ENCODE measurements at regions not wholly inside any gene's neighbourhood (a gene's known extent, or its start where the extent isn't known, plus 50 kb on each side); places are given as distances from the start of the nearest gene placed in this dataset.

DNA sequence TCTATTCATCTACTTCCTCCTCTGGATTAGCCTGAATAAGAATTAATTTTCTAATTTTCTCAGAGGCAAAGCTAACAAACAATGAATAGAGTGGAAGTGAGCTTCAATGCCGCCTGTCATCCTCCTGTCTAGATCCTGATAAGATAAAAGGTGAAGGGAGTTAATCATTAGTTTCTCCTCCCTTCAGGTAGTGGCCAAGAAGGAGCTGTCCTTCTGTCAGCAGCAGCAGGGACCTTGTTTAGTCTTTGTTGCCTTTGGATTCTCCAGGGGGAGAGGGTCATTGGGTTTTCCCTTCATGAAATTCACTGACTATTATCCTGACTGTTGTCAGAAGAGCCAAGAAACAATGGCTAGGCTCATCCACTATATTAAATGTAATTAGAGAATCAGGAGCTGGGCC lies 420.2 kb upstream of the GOT2 start:
- H3K4me3 ChIP-seq (ENCODE audit: low read depth in 1 of 3, low read length in 3 of 3) = no peak overlapping the region
- H3K9me3 ChIP-seq (ENCODE audit: control insufficient read depth in 2 of 2, insufficient read depth in 1 of 2, low read depth in 1 of 2, low read length in 1 of 2) = no peaks in the 10 kb centered on the region
- no peak overlapping the region for H3K27ac ChIP-seq (ENCODE audit: low read depth in 1 of 3, low read length in 2 of 3)
- 10 to 63% (median 32%) methylated on average over 1 of the region's 1 CpG for WGBS, 3 donors
- H3K4me1 ChIP-seq (ENCODE audit: control insufficient read depth in 3 of 3, insufficient read depth in 2 of 3, low read depth in 1 of 3, low read length in 2 of 3) = no peaks in the 10 kb centered on the region
- no peaks in the 10 kb centered on the region for H3K36me3 ChIP-seq (ENCODE audit: control insufficient read depth in 3 of 3, insufficient read depth in 2 of 3, low read depth in 1 of 3, low read length in 3 of 3)
- no peak for DNase-seq
- H3K27me3 ChIP-seq (ENCODE audit: control insufficient read depth in 3 of 3, insufficient read depth in 3 of 3, low read length in 3 of 3) = no peaks in the 10 kb centered on the region
- no peak for FAIRE-seq

DNA sequence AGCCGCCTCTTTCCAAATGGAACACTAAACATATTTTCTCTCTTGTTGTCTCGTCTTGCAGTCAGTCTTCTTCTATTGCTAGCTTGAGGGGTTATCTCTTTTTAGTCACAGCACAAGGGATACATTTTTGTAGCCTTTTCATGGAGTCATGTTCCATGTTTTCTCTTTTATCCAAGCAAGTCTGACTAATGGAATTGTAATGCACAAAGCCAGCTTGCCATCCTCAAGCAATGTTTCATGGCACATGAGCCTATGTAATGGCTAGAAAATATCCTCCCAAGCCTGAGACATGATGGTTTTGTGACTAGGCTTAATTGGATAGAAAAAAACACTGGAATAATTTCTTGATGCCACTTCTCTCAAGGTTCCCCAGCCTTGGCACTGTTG lies 414.6 kb upstream of the GOT2 start:
- FAIRE-seq (no peak), DNase-seq (no peak)
- Histone ChIP-seq H3K27ac (ENCODE audit: low read depth in 1 of 3, low read length in 2 of 3) (no peak overlapping the region), H3K27me3 (ENCODE audit: control insufficient read depth in 3 of 3, insufficient read depth in 3 of 3, low read length in 3 of 3) (no peaks in the 10 kb centered on the region), H3K9me3 (ENCODE audit: control insufficient read depth in 2 of 2, insufficient read depth in 1 of 2, low read depth in 1 of 2, low read length in 1 of 2) (no peaks in the 10 kb centered on the region), H3K36me3 (ENCODE audit: control insufficient read depth in 3 of 3, insufficient read depth in 2 of 3, low read depth in 1 of 3, low read length in 3 of 3) (no peaks in the 10 kb centered on the region), H3K4me1 (ENCODE audit: control insufficient read depth in 3 of 3, insufficient read depth in 2 of 3, low read depth in 1 of 3, low read length in 2 of 3) (no peaks in the 10 kb centered on the region), H3K4me3 (ENCODE audit: low read depth in 1 of 3, low read length in 3 of 3) (no peak overlapping the region)
- 79 to 81% (median 79%) methylated on average over 2 of the region's 2 CpGs for WGBS, 3 donors

DNA sequence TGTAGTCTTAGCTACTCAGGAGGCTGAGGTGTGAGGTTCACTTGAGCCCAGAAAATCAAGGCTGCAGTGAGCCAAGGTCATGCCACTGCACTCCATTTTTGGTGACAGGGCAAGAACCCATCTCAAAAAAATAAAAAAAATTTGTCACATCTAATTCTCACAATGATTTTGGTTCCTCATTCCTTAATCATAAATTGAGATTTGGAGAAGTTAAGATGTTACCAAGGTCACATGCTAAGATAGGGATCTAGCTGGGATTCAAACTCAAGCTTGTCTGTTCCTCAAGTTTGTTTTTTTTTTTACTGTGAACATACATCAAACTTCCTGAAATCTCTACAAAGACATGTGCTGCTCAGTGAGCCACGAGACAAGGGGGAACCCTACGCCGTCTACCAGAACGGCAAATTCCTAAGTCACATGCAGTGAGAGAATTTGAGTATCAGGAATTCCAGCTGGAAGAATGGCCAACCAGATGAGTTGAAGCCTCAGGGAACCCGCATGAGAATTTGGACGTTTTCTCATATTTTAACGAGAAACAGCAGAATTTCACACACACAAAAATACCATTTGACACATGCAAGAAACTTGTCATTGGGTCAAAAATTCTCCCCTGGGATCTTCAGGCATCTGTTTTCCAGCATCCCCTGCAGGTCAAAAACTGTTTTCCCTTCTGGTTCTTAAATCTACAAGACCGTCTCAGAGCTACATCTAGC lies 414.1 kb upstream of the GOT2 start:
- Histone ChIP-seq H3K9me3 (ENCODE audit: control insufficient read depth in 2 of 2, insufficient read depth in 1 of 2, low read depth in 1 of 2, low read length in 1 of 2) (no peaks in the 10 kb centered on the region), H3K36me3 (ENCODE audit: control insufficient read depth in 3 of 3, insufficient read depth in 2 of 3, low read depth in 1 of 3, low read length in 3 of 3) (no peaks in the 10 kb centered on the region), H3K27ac (ENCODE audit: low read depth in 1 of 3, low read length in 2 of 3) (no peak overlapping the region), H3K27me3 (ENCODE audit: control insufficient read depth in 3 of 3, insufficient read depth in 3 of 3, low read length in 3 of 3) (no peaks in the 10 kb centered on the region), H3K4me1 (ENCODE audit: control insufficient read depth in 3 of 3, insufficient read depth in 2 of 3, low read depth in 1 of 3, low read length in 2 of 3) (no peaks in the 10 kb centered on the region), H3K4me3 (ENCODE audit: low read depth in 1 of 3, low read length in 3 of 3) (no peak overlapping the region)
- 82 to 86% (median 84%) methylated on average over 8 of the region's 8 CpGs for WGBS, 3 donors
- FAIRE-seq = no peak
- no peak for DNase-seq

DNA sequence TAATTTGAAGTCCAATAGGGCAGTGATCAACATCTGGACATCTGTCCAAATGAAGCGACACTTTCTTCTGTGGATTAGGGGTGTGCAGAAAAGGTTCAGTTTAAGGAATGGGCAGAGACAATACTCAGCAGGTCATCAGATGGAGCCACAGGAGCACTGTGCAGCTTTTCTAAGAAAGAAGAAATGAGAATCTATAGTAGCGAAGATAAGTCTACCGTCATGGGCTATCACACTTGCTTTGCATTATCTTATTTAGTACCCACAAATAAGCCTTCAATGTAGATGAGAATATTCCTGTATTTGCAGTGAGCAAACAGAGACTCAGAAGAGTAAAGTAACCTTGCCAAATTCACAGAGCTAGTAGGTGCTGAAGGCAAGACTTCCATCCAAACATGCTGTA lies 412.0 kb upstream of the GOT2 start:
- Histone ChIP-seq H3K36me3 (ENCODE audit: control insufficient read depth in 3 of 3, insufficient read depth in 2 of 3, low read depth in 1 of 3, low read length in 3 of 3) (no peaks in the 10 kb centered on the region), H3K4me1 (ENCODE audit: control insufficient read depth in 3 of 3, insufficient read depth in 2 of 3, low read depth in 1 of 3, low read length in 2 of 3) (no peaks in the 10 kb centered on the region), H3K9me3 (ENCODE audit: control insufficient read depth in 2 of 2, insufficient read depth in 1 of 2, low read depth in 1 of 2, low read length in 1 of 2) (no peaks in the 10 kb centered on the region), H3K27me3 (ENCODE audit: control insufficient read depth in 3 of 3, insufficient read depth in 3 of 3, low read length in 3 of 3) (no peaks in the 10 kb centered on the region), H3K4me3 (ENCODE audit: low read depth in 1 of 3, low read length in 3 of 3) (no peak overlapping the region), H3K27ac (ENCODE audit: low read depth in 1 of 3, low read length in 2 of 3) (no peak overlapping the region)
- DNase-seq (no peak), FAIRE-seq (no peak)
- 89 to 92% (median 90%) methylated on average over 3 of the region's 3 CpGs for WGBS, 3 donors

DNA sequence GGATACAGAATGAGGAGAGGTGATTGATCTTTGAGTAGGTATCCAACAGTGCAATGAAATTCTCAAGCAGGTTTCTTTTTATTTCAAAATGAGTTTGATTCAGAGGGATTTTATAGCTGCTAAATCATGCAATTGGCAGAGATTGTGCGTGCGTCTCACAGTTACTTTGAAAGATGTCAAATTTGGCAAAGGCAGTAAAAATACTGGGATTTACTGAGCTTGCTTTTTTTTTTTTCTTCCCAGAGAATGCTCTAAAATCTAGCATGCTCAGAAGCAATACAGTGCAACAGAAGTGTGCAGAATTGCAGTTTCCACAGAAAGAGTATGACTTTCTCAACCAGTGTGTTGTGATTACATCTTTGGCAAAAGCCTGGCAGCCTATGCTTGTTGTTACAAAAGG lies 410.7 kb upstream of the GOT2 start:
- Histone ChIP-seq H3K27me3 (ENCODE audit: control insufficient read depth in 3 of 3, insufficient read depth in 3 of 3, low read length in 3 of 3) (no peaks in the 10 kb centered on the region), H3K4me3 (ENCODE audit: low read depth in 1 of 3, low read length in 3 of 3) (no peak overlapping the region), H3K9me3 (ENCODE audit: control insufficient read depth in 2 of 2, insufficient read depth in 1 of 2, low read depth in 1 of 2, low read length in 1 of 2) (no peaks in the 10 kb centered on the region), H3K27ac (ENCODE audit: low read depth in 1 of 3, low read length in 2 of 3) (no peak overlapping the region), H3K36me3 (ENCODE audit: control insufficient read depth in 3 of 3, insufficient read depth in 2 of 3, low read depth in 1 of 3, low read length in 3 of 3) (no peaks in the 10 kb centered on the region), H3K4me1 (ENCODE audit: control insufficient read depth in 3 of 3, insufficient read depth in 2 of 3, low read depth in 1 of 3, low read length in 2 of 3) (no peaks in the 10 kb centered on the region)
- DNase-seq (no peak), FAIRE-seq (no peak)
- 66 to 93% (median 91%) methylated on average over 2 of the region's 2 CpGs for WGBS, 3 donors

DNA sequence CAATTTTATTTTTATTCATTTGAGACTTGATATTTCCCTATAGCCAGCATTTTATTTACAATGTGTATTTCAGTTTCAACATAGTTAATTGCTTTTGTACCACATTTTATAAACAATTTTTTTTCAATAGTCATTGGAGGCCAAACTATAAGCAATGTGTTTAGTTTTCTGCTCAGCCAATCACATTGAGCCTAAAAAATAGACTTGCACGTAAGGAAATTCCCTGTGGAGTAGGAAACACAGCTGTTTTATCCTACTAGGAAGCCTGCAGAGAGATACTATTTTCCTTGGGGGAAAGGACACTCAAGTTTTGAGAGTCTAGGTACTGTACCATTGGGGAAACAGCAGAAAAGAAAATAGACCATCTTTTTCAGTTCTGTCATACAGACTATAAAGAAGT lies 410.2 kb upstream of the GOT2 start:
- no peaks in the 10 kb centered on the region for H3K9me3 ChIP-seq (ENCODE audit: control insufficient read depth in 2 of 2, insufficient read depth in 1 of 2, low read depth in 1 of 2, low read length in 1 of 2)
- WGBS, 3 donors = 42 to 55% (median 45%) methylated on average over 1 of the region's 1 CpG

DNA sequence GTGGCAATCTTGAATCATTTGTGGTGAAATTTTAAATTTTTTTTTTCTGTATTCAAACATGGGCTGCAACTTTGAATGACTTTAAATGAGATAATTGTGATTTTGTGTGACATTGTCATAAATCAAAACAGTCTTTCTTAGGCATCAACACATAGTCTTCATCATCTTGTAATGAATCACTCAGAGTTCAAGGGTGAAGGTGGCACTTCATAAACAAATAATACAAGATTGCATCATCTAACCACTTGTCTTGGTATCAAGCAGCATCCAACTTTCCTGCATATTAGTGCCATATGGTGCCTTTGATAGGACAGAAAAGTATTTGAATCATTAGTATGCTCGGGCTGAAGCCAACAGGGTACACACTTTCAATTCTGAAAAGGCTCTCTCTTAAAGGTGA lies 392.4 kb upstream of the GOT2 start:
- Histone ChIP-seq H3K27ac (ENCODE audit: low read depth in 1 of 3, low read length in 2 of 3) (no peak overlapping the region), H3K4me3 (ENCODE audit: low read depth in 1 of 3, low read length in 3 of 3) (no peak overlapping the region), H3K9me3 (ENCODE audit: control insufficient read depth in 2 of 2, insufficient read depth in 1 of 2, low read depth in 1 of 2, low read length in 1 of 2) (no peaks in the 10 kb centered on the region), H3K27me3 (ENCODE audit: control insufficient read depth in 3 of 3, insufficient read depth in 3 of 3, low read length in 3 of 3) (no peaks in the 10 kb centered on the region), H3K36me3 (ENCODE audit: control insufficient read depth in 3 of 3, insufficient read depth in 2 of 3, low read depth in 1 of 3, low read length in 3 of 3) (no peaks in the 10 kb centered on the region), H3K4me1 (ENCODE audit: control insufficient read depth in 3 of 3, insufficient read depth in 2 of 3, low read depth in 1 of 3, low read length in 2 of 3) (no peaks in the 10 kb centered on the region)
- 63 to 82% (median 70%) methylated on average over 1 of the region's 1 CpG for WGBS, 3 donors
- no peak for DNase-seq
- no peak for FAIRE-seq

More for the DNA sequence above, 410.2 kb upstream of the GOT2 start:
- H3K27ac ChIP-seq (ENCODE audit: low read depth in 1 of 3, low read length in 2 of 3) = no peak overlapping the region
- H3K27me3 ChIP-seq (ENCODE audit: control insufficient read depth in 3 of 3, insufficient read depth in 3 of 3, low read length in 3 of 3) = no peaks in the 10 kb centered on the region
- no peak for FAIRE-seq
- H3K36me3 ChIP-seq (ENCODE audit: control insufficient read depth in 3 of 3, insufficient read depth in 2 of 3, low read depth in 1 of 3, low read length in 3 of 3) = no peaks in the 10 kb centered on the region
- DNase-seq = no peak
- no peak overlapping the region for H3K4me3 ChIP-seq (ENCODE audit: low read depth in 1 of 3, low read length in 3 of 3)
- no peaks in the 10 kb centered on the region for H3K4me1 ChIP-seq (ENCODE audit: control insufficient read depth in 3 of 3, insufficient read depth in 2 of 3, low read depth in 1 of 3, low read length in 2 of 3)

DNA sequence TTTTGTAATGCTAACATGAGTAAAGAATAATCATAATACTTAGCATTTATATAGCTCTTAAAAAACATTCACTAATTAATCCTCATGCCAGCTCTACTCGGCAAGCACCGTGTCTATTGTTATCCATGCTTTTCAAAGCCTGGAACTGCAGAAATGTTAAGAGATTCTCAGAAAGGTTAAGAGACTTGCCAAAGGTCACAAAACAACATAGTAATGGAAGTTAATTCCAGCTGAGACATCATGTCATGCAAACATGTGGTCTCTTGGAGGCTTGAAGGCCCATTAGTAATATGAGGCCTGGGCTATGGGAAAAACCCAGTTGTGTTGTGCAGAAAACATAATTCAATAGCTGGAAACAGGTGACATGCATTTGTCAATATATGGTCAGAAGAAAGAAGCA lies 389.9 kb upstream of the GOT2 start:
- no peak for FAIRE-seq
- Histone ChIP-seq H3K9me3 (ENCODE audit: control insufficient read depth in 2 of 2, insufficient read depth in 1 of 2, low read depth in 1 of 2, low read length in 1 of 2) (no peaks in the 10 kb centered on the region), H3K36me3 (ENCODE audit: control insufficient read depth in 3 of 3, insufficient read depth in 2 of 3, low read depth in 1 of 3, low read length in 3 of 3) (no peaks in the 10 kb centered on the region), H3K27me3 (ENCODE audit: control insufficient read depth in 3 of 3, insufficient read depth in 3 of 3, low read length in 3 of 3) (no peaks in the 10 kb centered on the region), H3K4me3 (ENCODE audit: low read depth in 1 of 3, low read length in 3 of 3) (no peak overlapping the region), H3K27ac (ENCODE audit: low read depth in 1 of 3, low read length in 2 of 3) (no peak overlapping the region), H3K4me1 (ENCODE audit: control insufficient read depth in 3 of 3, insufficient read depth in 2 of 3, low read depth in 1 of 3, low read length in 2 of 3) (no peaks in the 10 kb centered on the region)
- no peak for DNase-seq
- WGBS, 3 donors = 56 to 73% (median 61%) methylated on average over 2 of the region's 2 CpGs

DNA sequence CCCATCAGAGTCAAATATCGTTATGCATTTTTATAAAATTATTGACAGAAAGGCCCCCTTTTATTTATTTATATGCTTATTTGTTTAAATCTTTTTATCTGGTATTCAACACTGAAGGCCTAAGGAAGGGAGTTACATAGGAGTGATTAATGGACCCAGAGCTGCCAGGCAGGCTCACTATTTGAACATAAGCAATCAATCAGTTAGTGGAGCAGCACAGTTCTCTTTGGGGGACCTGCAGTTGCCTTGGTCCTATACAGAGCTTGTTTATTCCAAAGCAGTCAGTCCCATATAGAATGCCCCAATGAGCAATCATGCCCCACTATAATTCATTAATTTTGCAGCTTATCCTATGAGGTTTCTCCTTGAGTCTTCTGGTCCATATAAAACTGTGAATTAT lies 389.4 kb upstream of the GOT2 start:
- H3K27ac ChIP-seq (ENCODE audit: low read depth in 1 of 3, low read length in 2 of 3) = no peak overlapping the region
- H3K36me3 ChIP-seq (ENCODE audit: control insufficient read depth in 3 of 3, insufficient read depth in 2 of 3, low read depth in 1 of 3, low read length in 3 of 3) = no peaks in the 10 kb centered on the region
- FAIRE-seq (no peak), DNase-seq (no peak)
- no peaks in the 10 kb centered on the region for H3K4me1 ChIP-seq (ENCODE audit: control insufficient read depth in 3 of 3, insufficient read depth in 2 of 3, low read depth in 1 of 3, low read length in 2 of 3)
- 43 to 68% (median 47%) methylated on average over 1 of the region's 1 CpG for WGBS, 3 donors
- no peak overlapping the region for H3K4me3 ChIP-seq (ENCODE audit: low read depth in 1 of 3, low read length in 3 of 3)
- H3K9me3 ChIP-seq (ENCODE audit: control insufficient read depth in 2 of 2, insufficient read depth in 1 of 2, low read depth in 1 of 2, low read length in 1 of 2) = no peaks in the 10 kb centered on the region
- H3K27me3 ChIP-seq (ENCODE audit: control insufficient read depth in 3 of 3, insufficient read depth in 3 of 3, low read length in 3 of 3) = no peaks in the 10 kb centered on the region

Data from small intestine (tissue), 7 donors.